Stimulated activated CD8-positive, alpha-beta memory T cell treated with anti-CD3 and anti-CD28 coated beads, Interleukin-2, amount 100 ng/mL, for 48 hours (primary cell): ENCODE measurements at regions not wholly inside any gene's neighbourhood (a gene's known extent, or its start where the extent isn't known, plus 50 kb on each side); places are given as distances from the start of the nearest gene placed in this dataset.

Experiments
- DNase-seq, 2 donors: peaks; one replicate each; pipeline ENCODE4 v3.0.0-alpha.2; 2020; ENCODE audit warnings: low read depth in 2 of 2

- no peak for DNase-seq
Observed at GRCh38 chr18:72692086-72692485, 147.9 kb upstream of the CBLN2 start.

GRCh38 chr18:72687736-72688135 lies 143.6 kb upstream of the CBLN2 start:
- DNase-seq: no peak

DNA sequence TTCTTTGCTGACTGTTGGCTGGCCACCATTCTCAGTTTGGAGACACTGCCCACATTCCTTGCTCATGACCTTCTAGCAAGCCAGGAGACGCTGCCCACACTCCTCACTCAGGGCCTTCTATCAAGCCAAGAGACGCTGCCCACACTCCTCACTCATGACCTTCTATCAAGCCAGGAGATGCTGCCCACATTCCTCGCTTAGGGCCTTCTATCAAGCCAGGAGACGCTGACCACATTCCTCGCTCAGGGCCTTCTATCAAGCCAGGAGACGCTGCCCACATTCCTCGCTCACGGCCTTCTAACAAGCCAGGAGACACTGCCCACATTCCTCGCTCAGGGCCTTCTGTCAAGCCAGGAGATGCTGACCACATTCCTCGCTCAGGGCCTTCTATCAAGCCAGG lies 131.3 kb upstream of the CBLN2 start:
- DNase-seq: no peak

GRCh38 chr18:72674710-72675109 lies 130.6 kb upstream of the CBLN2 start:
- DNase-seq: no peak

DNA sequence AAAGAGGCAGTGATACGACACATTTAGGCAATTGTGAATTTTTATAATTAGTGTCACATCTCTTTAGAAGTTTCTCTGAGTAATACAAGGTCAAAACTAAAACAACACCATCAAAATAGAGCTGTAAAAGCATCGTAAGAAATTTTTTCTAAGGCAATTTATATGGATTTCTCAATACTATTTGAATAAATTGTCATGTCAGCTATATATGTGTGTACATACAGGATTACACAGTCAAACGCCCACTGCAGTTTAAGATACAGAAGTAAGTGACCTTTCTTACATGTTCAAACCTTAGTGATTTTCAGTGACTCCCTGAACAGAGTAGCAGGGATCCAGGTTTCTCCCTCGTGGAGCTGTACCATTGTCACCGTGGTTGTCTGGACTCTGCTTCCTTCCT lies 129.1 kb upstream of the CBLN2 start:
- no peak for DNase-seq

DNA sequence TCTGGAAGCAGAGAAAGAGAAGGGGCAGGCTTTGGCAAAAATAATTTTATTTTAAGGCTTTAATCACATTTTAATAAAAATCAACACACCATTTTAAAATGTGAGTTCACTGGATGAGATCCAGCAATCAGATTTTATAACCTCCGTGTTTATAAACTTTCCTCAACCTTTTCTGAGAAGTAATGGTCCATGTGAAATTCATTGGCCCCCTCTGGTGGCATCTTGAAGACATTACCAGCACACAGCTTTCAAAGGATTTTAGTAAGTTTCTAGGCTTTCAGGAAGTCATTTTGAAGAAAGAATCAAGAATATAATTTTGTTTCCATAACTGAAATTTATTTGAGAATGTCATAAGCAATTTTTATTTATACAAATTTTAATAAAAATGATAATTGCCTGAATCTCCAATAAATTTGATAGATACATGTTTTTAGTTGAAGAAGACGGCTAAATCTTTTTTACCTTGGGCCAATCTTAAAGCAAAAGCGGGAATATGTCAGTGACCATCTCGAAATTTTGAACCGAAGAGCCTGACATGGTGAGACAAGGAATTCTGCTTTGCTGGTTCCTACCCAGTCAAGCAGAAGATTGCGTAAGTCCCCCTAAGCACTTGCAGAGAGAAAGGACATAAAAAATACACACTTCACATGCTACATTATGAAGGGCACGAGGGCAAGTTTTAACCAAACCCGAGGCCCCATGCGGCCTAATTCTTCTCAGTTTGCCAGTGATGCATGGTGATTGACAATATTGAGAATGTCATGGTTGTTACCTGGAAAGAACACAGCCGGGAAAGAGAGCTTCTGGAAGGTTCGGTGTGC lies 128.4 kb upstream of the CBLN2 start:
- DNase-seq: no peak

DNA sequence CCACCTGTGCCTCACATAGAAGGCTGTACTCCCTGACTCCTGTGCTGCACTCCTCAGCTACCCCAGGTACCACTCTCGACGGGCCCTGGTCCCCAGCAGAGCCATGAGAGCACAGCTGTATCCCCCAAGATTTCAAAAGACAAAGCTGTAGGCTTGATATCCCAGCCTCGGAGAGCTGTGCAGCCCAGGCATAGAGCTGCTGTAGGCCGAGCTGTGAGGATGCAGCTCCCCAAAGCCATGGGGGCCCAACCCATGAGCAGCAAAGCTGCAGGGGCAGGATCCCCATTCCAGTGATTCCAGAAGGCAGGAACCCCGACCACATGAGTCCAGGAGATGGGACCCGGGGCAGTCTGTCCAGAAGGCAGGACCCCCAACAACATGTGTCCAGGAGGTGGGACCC lies 123.8 kb upstream of the CBLN2 start:
- no peak for DNase-seq

- peak; percentile 18 to 34 for DNase-seq
Observed at GRCh38 chr18:72652990-72653593, 109.0 kb upstream of the CBLN2 start.

- DNase-seq: no peak
Observed at GRCh38 chr18:72651033-72651432, 106.9 kb upstream of the CBLN2 start.

- DNase-seq: no peak
Observed at GRCh38 chr18:72648481-72648960, 104.4 kb upstream of the CBLN2 start.

- no peak for DNase-seq
Observed at GRCh38 chr18:72648079-72648478, 103.9 kb upstream of the CBLN2 start.

DNA sequence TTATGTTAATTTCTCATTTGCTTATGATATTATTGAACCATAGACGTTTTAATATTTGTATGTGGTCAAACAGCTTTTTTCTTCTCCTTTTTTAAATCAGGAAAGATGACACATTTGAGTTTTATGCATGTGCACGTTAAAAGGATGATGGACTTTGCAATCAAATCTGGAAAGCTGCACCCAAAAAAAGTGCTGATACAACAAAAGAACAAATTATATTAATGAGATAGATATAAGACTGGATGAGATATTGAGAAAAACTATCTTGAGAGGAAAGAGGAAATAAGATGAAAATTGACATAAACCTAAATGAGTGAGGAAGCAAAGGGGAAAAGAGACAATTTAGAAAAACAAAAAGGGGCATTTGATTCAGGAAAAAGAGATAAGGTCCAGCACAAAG lies 96.4 kb upstream of the CBLN2 start:
- DNase-seq: no peak

DNA sequence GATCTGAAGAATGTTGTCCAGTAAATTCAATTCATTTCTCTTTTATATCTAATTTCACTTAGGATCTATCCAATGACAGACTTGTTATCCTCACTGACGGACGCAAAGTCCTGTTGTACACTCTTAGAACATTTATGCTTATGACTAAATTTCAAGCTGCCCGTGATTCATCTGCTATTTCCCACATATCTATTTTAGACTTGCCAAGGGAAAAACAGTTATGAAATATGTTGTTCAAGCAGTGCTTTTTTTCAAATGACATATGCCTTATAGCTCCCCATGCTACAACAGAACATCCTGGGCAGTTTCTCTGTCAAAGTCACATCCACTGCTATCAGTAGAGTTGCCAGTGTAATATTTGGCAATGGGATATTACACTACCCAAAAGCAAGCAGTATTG lies 94.2 kb upstream of the CBLN2 start:
- DNase-seq: no peak

GRCh38 chr18:72637721-72638120 lies 93.6 kb upstream of the CBLN2 start:
- DNase-seq: no peak

DNA sequence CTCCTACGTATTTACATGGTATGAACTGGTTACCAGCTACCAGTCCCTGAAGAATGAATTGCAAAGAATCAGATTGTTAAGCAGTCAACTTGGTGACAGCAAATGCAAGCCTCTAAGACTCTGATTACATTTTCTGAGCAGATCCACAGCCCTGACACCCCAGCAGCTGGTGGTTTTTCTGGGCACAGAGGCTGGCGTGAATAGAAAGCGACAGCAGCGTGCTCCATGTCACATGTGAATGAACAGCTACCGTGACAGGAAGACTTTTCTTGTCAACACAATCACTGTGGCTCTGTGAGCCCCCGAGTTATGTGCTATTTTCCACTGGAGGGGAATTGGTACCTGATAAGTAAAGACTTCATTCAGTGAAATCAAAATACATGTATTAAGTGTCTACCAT lies 93.2 kb upstream of the CBLN2 start:
- DNase-seq: no peak

GRCh38 chr18:72636611-72637010 lies 92.5 kb upstream of the CBLN2 start:
- no peak for DNase-seq

DNA sequence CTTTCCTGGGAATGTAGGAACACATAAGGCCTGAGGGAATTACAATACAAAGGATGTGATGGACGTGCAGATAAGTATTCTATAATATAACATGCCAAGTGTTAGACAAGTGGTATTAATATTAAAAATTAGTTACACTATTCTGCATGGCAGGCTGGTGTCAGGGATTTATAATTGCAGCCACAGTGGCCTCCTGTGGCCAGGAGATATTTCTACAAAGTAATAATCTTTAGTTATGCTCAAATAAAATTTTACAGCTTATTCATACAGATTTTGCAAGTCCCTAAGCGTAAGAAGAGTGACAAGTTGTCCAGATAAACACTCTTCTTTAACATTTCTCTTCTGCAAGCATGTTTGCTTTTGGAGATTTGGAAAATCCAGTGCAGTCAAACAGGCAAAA lies 90.4 kb upstream of the CBLN2 start:
- no peak for DNase-seq

- no peak for DNase-seq
Observed at GRCh38 chr18:72630991-72631390, 86.8 kb upstream of the CBLN2 start.

- no peak for DNase-seq
Observed at GRCh38 chr18:72623444-72623843, 79.3 kb upstream of the CBLN2 start.

GRCh38 chr18:72613534-72613930 lies 69.4 kb upstream of the CBLN2 start:
- no peak for DNase-seq

DNA sequence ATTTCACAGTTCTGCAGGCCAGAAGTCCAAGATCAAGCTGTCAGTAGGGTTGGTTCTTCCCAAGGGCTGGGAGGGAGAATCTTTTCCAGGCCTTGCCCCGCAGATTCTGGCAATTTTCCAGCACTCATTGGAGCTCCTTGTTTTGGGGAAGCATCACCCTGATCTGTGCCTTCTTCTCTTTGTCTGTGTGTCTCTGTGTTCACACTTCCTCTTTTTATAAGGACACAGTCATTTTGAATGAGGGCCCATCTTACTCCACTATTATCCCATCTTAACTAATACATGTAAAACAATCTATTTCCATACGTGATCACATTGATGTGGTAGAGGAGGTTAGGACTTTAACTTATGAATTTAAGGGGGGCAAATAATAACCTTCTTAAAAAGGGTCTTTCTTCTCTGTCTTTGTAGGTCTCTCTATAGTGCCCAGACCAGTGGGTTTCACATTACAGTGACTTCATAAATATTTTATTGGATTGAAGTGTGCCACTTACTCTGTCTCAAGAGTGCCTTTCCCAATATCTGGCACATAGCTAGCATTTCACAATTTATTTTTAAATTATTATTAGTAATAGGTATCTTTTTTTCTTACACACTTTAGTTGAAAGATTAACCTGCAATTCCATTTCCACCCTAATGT lies 68.9 kb upstream of the CBLN2 start:
- no peak for DNase-seq

GRCh38 chr18:72605376-72605775 lies 61.2 kb upstream of the CBLN2 start:
- DNase-seq: no peak

DNA sequence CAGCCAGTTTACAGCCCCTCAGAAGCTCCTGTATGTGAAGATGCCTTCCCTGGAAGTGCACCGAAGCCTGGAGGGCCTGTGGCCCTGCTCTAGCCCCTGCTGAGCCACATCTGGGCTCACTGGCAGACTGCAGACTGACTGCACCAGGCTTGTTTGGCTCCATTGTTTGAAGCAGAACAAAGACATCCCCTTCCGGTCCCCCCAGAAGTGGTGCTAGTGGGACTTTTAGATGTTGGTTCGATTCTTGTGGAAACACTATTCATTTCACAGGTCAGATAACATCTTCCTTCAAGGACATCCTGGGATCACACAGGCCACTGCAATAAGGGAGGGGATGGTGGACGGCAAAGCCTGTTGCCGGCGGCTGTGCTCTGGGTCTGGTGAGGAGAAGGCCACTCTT lies 57.8 kb upstream of the CBLN2 start:
- no peak for DNase-seq
